ENCODE measurements at regions not wholly inside any gene's neighbourhood (a gene's known extent, or its start where the extent isn't known, plus 50 kb on each side); places are given as distances from the start of the nearest gene placed in this dataset.

DNA sequence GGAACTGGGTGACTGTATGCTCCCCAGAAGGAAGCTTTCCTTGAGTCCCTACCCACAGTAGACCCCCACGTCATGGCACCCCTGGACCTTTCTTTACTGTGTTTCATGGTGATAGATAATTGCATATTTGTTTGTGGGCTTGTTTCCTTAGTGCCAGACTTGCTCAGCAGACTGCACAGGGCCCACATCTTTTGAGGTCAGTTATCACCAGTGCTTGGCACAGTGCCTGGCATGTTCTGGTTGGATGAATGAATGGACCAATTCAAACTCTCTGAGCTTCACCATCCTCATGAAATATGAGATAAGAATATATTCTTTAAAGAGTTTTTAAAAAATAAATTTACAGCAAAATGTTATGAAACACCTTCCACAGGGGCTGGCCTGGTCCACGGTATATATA lies 78.4 kb upstream of the EMX2 start:
- TF ChIP-seq, protein P1, sequence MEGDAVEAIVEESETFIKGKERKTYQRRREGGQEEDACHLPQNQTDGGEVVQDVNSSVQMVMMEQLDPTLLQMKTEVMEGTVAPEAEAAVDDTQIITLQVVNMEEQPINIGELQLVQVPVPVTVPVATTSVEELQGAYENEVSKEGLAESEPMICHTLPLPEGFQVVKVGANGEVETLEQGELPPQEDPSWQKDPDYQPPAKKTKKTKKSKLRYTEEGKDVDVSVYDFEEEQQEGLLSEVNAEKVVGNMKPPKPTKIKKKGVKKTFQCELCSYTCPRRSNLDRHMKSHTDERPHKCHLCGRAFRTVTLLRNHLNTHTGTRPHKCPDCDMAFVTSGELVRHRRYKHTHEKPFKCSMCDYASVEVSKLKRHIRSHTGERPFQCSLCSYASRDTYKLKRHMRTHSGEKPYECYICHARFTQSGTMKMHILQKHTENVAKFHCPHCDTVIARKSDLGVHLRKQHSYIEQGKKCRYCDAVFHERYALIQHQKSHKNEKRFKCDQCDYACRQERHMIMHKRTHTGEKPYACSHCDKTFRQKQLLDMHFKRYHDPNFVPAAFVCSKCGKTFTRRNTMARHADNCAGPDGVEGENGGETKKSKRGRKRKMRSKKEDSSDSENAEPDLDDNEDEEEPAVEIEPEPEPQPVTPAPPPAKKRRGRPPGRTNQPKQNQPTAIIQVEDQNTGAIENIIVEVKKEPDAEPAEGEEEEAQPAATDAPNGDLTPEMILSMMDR (IDR thresholded peaks at IDR 0.05): no peak
- TF ChIP-seq POLR2A (IDR thresholded peaks at IDR 0.05): no peak
